ENCODE measurements at regions not wholly inside any gene's neighbourhood (a gene's known extent, or its start where the extent isn't known, plus 50 kb on each side); places are given as distances from the start of the nearest gene placed in this dataset.
"Not testable (repeated sequence)": the region's sequence is repeated elsewhere in the genome, so short reads cannot be mapped to it uniquely, and the experiment has no call there.

- no peaks in the 10 kb centered on the region for H3K79me2 ChIP-seq (ENCODE audit: control insufficient read depth, insufficient read depth, low read length)
- no peak for FAIRE-seq
- no peaks in the 10 kb centered on the region for H3K27me3 ChIP-seq (ENCODE audit: control insufficient read depth in 2 of 2, insufficient read depth in 2 of 2, low read length in 2 of 2)
- no peak overlapping the region for H3K4me3 ChIP-seq (replicated peaks in 1 of 3; ENCODE audit: insufficient read depth in 1 of 3, low read depth in 1 of 3, low read length in 3 of 3)
- no peak overlapping the region for H3K4me2 ChIP-seq (ENCODE audit: insufficient read depth, low read length)
- DNase-seq (ENCODE audit: low read depth, low spot score), result no peak
- dilution Hi-C loops (cut with MboI; ENCODE audit: extremely low pct_ligation_motif_present, low sequenced_read_pairs), result no loop called here
- BruUV-seq (replicated peaks), result no TSS peak
- no peaks in the 10 kb centered on the region for H3K36me3 ChIP-seq (ENCODE audit: control insufficient read depth in 2 of 2, extremely low read depth in 1 of 2, insufficient read depth in 2 of 2, low read length in 2 of 2)
- H2AFZ ChIP-seq (ENCODE audit: low read depth, low read length), result no peak overlapping the region
- intact Hi-C loops (cut with micrococcal nuclease), result no loop called here
- H3K9me3 ChIP-seq (replicated peaks; ENCODE audit: control insufficient read depth, insufficient read depth, low read length), result no peaks in the 10 kb centered on the region
- H3K9ac ChIP-seq (replicated peaks; ENCODE audit: extremely low read depth, insufficient read depth, low read length), result no peak overlapping the region
- H3K9me1 ChIP-seq (replicated peaks; ENCODE audit: control insufficient read depth, extremely low read depth, insufficient read depth, low read length), result no peaks in the 10 kb centered on the region
- TF ChIP-seq GATA2 (IDR thresholded peaks at IDR 0.05; ENCODE audit: insufficient read depth, insufficient read length, low read depth, low read length), result no peak
- TF ChIP-seq MYC (IDR thresholded peaks at IDR 0.05; ENCODE audit: low read depth, low read length), result no peak
- no peak for TF ChIP-seq POLR2AphosphoS5 (IDR thresholded peaks at IDR 0.05; ENCODE audit: insufficient read depth, low read depth, low read length)
- TF ChIP-seq JUN (IDR thresholded peaks at IDR 0.05; ENCODE audit: borderline replicate concordance, insufficient read depth, insufficient read length, low read depth), result no peak
- TF ChIP-seq POLR2A (IDR thresholded peaks at IDR 0.05; ENCODE audit: low read depth, low read length), result no peak
- TF ChIP-seq EZH2 (IDR thresholded peaks at IDR 0.05; ENCODE audit: borderline replicate concordance, low read depth, low read length, severe bottlenecking), result no peak
- TF ChIP-seq, protein P1, sequence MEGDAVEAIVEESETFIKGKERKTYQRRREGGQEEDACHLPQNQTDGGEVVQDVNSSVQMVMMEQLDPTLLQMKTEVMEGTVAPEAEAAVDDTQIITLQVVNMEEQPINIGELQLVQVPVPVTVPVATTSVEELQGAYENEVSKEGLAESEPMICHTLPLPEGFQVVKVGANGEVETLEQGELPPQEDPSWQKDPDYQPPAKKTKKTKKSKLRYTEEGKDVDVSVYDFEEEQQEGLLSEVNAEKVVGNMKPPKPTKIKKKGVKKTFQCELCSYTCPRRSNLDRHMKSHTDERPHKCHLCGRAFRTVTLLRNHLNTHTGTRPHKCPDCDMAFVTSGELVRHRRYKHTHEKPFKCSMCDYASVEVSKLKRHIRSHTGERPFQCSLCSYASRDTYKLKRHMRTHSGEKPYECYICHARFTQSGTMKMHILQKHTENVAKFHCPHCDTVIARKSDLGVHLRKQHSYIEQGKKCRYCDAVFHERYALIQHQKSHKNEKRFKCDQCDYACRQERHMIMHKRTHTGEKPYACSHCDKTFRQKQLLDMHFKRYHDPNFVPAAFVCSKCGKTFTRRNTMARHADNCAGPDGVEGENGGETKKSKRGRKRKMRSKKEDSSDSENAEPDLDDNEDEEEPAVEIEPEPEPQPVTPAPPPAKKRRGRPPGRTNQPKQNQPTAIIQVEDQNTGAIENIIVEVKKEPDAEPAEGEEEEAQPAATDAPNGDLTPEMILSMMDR (IDR thresholded peaks at IDR 0.05; ENCODE audit: extremely low read depth in 1 of 2, insufficient read depth in 1 of 2, low read depth in 1 of 2, low read length in 2 of 2), result no peak
- no peak for TF ChIP-seq MAX (IDR thresholded peaks at IDR 0.05; ENCODE audit: insufficient read depth, insufficient read length)
- TF ChIP-seq FOS (IDR thresholded peaks at IDR 0.05; ENCODE audit: borderline replicate concordance, insufficient read depth, low read length), result no peak
- H3K27ac ChIP-seq (ENCODE audit: insufficient read depth, low read depth, low read length), result no peak overlapping the region
- H4K20me1 ChIP-seq (replicated peaks; ENCODE audit: control insufficient read depth, extremely low read depth, insufficient read depth, low read length), result no peaks in the 10 kb centered on the region
- CTCF ChIA-PET, result interaction anchor here (1.4 kb wide), 1 partner anchor 36 kb away, joined by 3 read pairs; no protein-coding TSS in a partner anchor
- POLR2A ChIA-PET, result no interaction called here
- no peaks in the 10 kb centered on the region for H3K4me1 ChIP-seq (ENCODE audit: control insufficient read depth, extremely low read depth, insufficient read depth, low read length)
Measured at GRCh38 chr5:128722551-128722950, 184.5 kb upstream of the FBN2 start.

DNA sequence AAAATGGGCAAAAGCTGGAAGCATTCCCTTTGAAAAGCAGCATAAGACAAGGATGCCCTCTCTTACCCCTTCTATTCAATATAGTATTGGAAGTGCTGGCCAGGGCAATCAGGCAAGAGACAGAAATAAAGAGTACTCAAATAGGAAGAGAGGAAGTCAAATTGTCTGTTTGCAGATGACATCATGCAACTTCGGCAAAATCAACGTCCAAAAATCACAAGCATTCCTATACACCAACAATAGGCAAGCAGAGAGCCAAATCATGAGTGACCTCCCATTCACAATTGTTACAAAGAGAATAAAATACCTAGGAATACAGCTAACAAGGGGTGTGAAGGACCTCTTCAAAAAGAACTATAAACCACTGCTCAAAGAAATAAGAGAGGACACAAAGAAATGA lies 192.0 kb upstream of the FBN2 start:
- H3K36me3 ChIP-seq (ENCODE audit: control insufficient read depth in 2 of 2, extremely low read depth in 1 of 2, insufficient read depth in 2 of 2, low read length in 2 of 2); H3K27ac ChIP-seq (ENCODE audit: insufficient read depth, low read depth, low read length); H3K9ac ChIP-seq (replicated peaks; ENCODE audit: extremely low read depth, insufficient read depth, low read length); intact Hi-C loops (cut with micrococcal nuclease); H3K4me2 ChIP-seq (ENCODE audit: insufficient read depth, low read length); DNase-seq (ENCODE audit: low read depth, low spot score); dilution Hi-C loops (cut with MboI; ENCODE audit: extremely low pct_ligation_motif_present, low sequenced_read_pairs); H3K9me1 ChIP-seq (replicated peaks; ENCODE audit: control insufficient read depth, extremely low read depth, insufficient read depth, low read length); FAIRE-seq; H4K20me1 ChIP-seq (replicated peaks; ENCODE audit: control insufficient read depth, extremely low read depth, insufficient read depth, low read length); H3K4me1 ChIP-seq (ENCODE audit: control insufficient read depth, extremely low read depth, insufficient read depth, low read length); H3K9me3 ChIP-seq (replicated peaks; ENCODE audit: control insufficient read depth, insufficient read depth, low read length); H2AFZ ChIP-seq (ENCODE audit: low read depth, low read length); H3K27me3 ChIP-seq (ENCODE audit: control insufficient read depth in 2 of 2, insufficient read depth in 2 of 2, low read length in 2 of 2); POLR2A ChIA-PET; H3K79me2 ChIP-seq (ENCODE audit: control insufficient read depth, insufficient read depth, low read length); BruUV-seq (replicated peaks); H3K4me3 ChIP-seq (replicated peaks in 1 of 3; ENCODE audit: insufficient read depth in 1 of 3, low read depth in 1 of 3, low read length in 3 of 3); CTCF ChIA-PET: not testable (repeated sequence)

GRCh38 chr5:128735656-128736055 lies 197.6 kb upstream of the FBN2 start:
- H3K4me1 ChIP-seq (ENCODE audit: control insufficient read depth, extremely low read depth, insufficient read depth, low read length); DNase-seq (ENCODE audit: low read depth, low spot score); FAIRE-seq; dilution Hi-C loops (cut with MboI; ENCODE audit: extremely low pct_ligation_motif_present, low sequenced_read_pairs); H3K9me1 ChIP-seq (replicated peaks; ENCODE audit: control insufficient read depth, extremely low read depth, insufficient read depth, low read length); intact Hi-C loops (cut with micrococcal nuclease); CTCF ChIA-PET; H4K20me1 ChIP-seq (replicated peaks; ENCODE audit: control insufficient read depth, extremely low read depth, insufficient read depth, low read length); H3K27ac ChIP-seq (ENCODE audit: insufficient read depth, low read depth, low read length); POLR2A ChIA-PET; H3K9ac ChIP-seq (replicated peaks; ENCODE audit: extremely low read depth, insufficient read depth, low read length); H2AFZ ChIP-seq (ENCODE audit: low read depth, low read length); BruUV-seq (replicated peaks); H3K4me2 ChIP-seq (ENCODE audit: insufficient read depth, low read length); H3K9me3 ChIP-seq (replicated peaks; ENCODE audit: control insufficient read depth, insufficient read depth, low read length); H3K36me3 ChIP-seq (ENCODE audit: control insufficient read depth in 2 of 2, extremely low read depth in 1 of 2, insufficient read depth in 2 of 2, low read length in 2 of 2); H3K4me3 ChIP-seq (replicated peaks in 1 of 3; ENCODE audit: insufficient read depth in 1 of 3, low read depth in 1 of 3, low read length in 3 of 3); H3K79me2 ChIP-seq (ENCODE audit: control insufficient read depth, insufficient read depth, low read length); H3K27me3 ChIP-seq (ENCODE audit: control insufficient read depth in 2 of 2, insufficient read depth in 2 of 2, low read length in 2 of 2): not testable (repeated sequence)

Measured in endothelial cell of umbilical vein (primary cell).